ENCODE measurements at regions not wholly inside any gene's neighbourhood (a gene's known extent, or its start where the extent isn't known, plus 50 kb on each side); places are given as distances from the start of the nearest gene placed in this dataset.

GRCh38 chr7:115683093-115683492, 347.5 kb downstream of the TFEC start:
- ChIA-PET POLR2A (no interaction called here), CTCF (interaction anchor here (0.6 to 3.4 kb wide), 2 partner anchors 168 to 817 kb away, joined by 3 to 76 read pairs; no protein-coding TSS in a partner anchor)
- Histone ChIP-seq H3K9me1 (replicated peaks; ENCODE audit: control insufficient read depth, extremely low read depth, insufficient read depth, low read length) (no peaks in the 10 kb centered on the region), H3K79me2 (ENCODE audit: control insufficient read depth, insufficient read depth, low read length) (no peaks in the 10 kb centered on the region), H3K4me1 (ENCODE audit: control insufficient read depth, extremely low read depth, insufficient read depth, low read length) (no peaks in the 10 kb centered on the region), H3K9me3 (replicated peaks; ENCODE audit: control insufficient read depth, insufficient read depth, low read length) (no peaks in the 10 kb centered on the region), H2AFZ (ENCODE audit: low read depth, low read length) (no peak overlapping the region), H3K27me3 (ENCODE audit: control insufficient read depth in 2 of 2, insufficient read depth in 2 of 2, low read length in 2 of 2) (no peaks in the 10 kb centered on the region), H3K9ac (replicated peaks; ENCODE audit: extremely low read depth, insufficient read depth, low read length) (no peak overlapping the region), H3K4me3 (replicated peaks in 1 of 3; ENCODE audit: insufficient read depth in 1 of 3, low read depth in 1 of 3, low read length in 3 of 3) (no peak overlapping the region), H3K36me3 (ENCODE audit: control insufficient read depth in 2 of 2, extremely low read depth in 1 of 2, insufficient read depth in 2 of 2, low read length in 2 of 2) (no peaks in the 10 kb centered on the region), H3K27ac (ENCODE audit: insufficient read depth, low read depth, low read length) (no peak overlapping the region), H4K20me1 (replicated peaks; ENCODE audit: control insufficient read depth, extremely low read depth, insufficient read depth, low read length) (no peaks in the 10 kb centered on the region), H3K4me2 (ENCODE audit: insufficient read depth, low read length) (no peak overlapping the region)
- FAIRE-seq (no peak), DNase-seq (ENCODE audit: low read depth, low spot score) (no peak)
- BruUV-seq (replicated peaks) = no TSS peak
- TF ChIP-seq MAX (IDR thresholded peaks at IDR 0.05; ENCODE audit: insufficient read depth, insufficient read length) = no peak
- TF ChIP-seq FOS (IDR thresholded peaks at IDR 0.05; ENCODE audit: borderline replicate concordance, insufficient read depth, low read length) = no peak
- TF ChIP-seq JUN (IDR thresholded peaks at IDR 0.05; ENCODE audit: borderline replicate concordance, insufficient read depth, insufficient read length, low read depth) = no peak
- no peak for TF ChIP-seq CTCF (IDR thresholded peaks at IDR 0.05; ENCODE audit: extremely low read depth in 1 of 2, insufficient read depth in 1 of 2, low read depth in 1 of 2, low read length in 2 of 2)
- TF ChIP-seq POLR2AphosphoS5 (IDR thresholded peaks at IDR 0.05; ENCODE audit: insufficient read depth, low read depth, low read length) = no peak
- dilution Hi-C loops (cut with MboI; ENCODE audit: extremely low pct_ligation_motif_present, low sequenced_read_pairs) (no loop called here), intact Hi-C loops (cut with micrococcal nuclease) (loop anchor here (5.0 kb wide), 2 partner anchors 326 to 1656 kb away; no protein-coding TSS in a partner anchor)

- H3K9me3 ChIP-seq (replicated peaks; ENCODE audit: control insufficient read depth, insufficient read depth, low read length) = no peaks in the 10 kb centered on the region
- H2AFZ ChIP-seq (ENCODE audit: low read depth, low read length) = no peak overlapping the region
- H3K9ac ChIP-seq (replicated peaks; ENCODE audit: extremely low read depth, insufficient read depth, low read length) = no peak overlapping the region
- no TSS peak for BruUV-seq (replicated peaks)
- H3K4me3 ChIP-seq (replicated peaks in 1 of 3; ENCODE audit: insufficient read depth in 1 of 3, low read depth in 1 of 3, low read length in 3 of 3) = no peak overlapping the region
- CTCF ChIA-PET = interaction anchor here (0.6 to 3.4 kb wide), 2 partner anchors 169 to 816 kb away, joined by 3 to 76 read pairs; no protein-coding TSS in a partner anchor
- no peak overlapping the region for H3K27ac ChIP-seq (ENCODE audit: insufficient read depth, low read depth, low read length)
- no peaks in the 10 kb centered on the region for H3K27me3 ChIP-seq (ENCODE audit: control insufficient read depth in 2 of 2, insufficient read depth in 2 of 2, low read length in 2 of 2)
- H3K9me1 ChIP-seq (replicated peaks; ENCODE audit: control insufficient read depth, extremely low read depth, insufficient read depth, low read length) = no peaks in the 10 kb centered on the region
- H4K20me1 ChIP-seq (replicated peaks; ENCODE audit: control insufficient read depth, extremely low read depth, insufficient read depth, low read length) = no peaks in the 10 kb centered on the region
- dilution Hi-C loops (cut with MboI; ENCODE audit: extremely low pct_ligation_motif_present, low sequenced_read_pairs) = no loop called here
- intact Hi-C loops (cut with micrococcal nuclease) = loop anchor here (5.0 kb wide), 2 partner anchors 325 to 1655 kb away; no protein-coding TSS in a partner anchor
- DNase-seq (ENCODE audit: low read depth, low spot score) (no peak), FAIRE-seq (no peak)
- H3K4me2 ChIP-seq (ENCODE audit: insufficient read depth, low read length) = no peak overlapping the region
- no peaks in the 10 kb centered on the region for H3K79me2 ChIP-seq (ENCODE audit: control insufficient read depth, insufficient read depth, low read length)
- no peak for TF ChIP-seq GATA2 (IDR thresholded peaks at IDR 0.05; ENCODE audit: insufficient read depth, insufficient read length, low read depth, low read length)
- TF ChIP-seq JUN (IDR thresholded peaks at IDR 0.05; ENCODE audit: borderline replicate concordance, insufficient read depth, insufficient read length, low read depth) = no peak
- TF ChIP-seq MAX (IDR thresholded peaks at IDR 0.05; ENCODE audit: insufficient read depth, insufficient read length) = no peak
- no peak for TF ChIP-seq POLR2A (IDR thresholded peaks at IDR 0.05; ENCODE audit: low read depth, low read length)
- no peak for TF ChIP-seq CTCF (IDR thresholded peaks at IDR 0.05; ENCODE audit: extremely low read depth in 1 of 2, insufficient read depth in 1 of 2, low read depth in 1 of 2, low read length in 2 of 2)
- no peak for TF ChIP-seq FOS (IDR thresholded peaks at IDR 0.05; ENCODE audit: borderline replicate concordance, insufficient read depth, low read length)
- TF ChIP-seq EZH2 (IDR thresholded peaks at IDR 0.05; ENCODE audit: borderline replicate concordance, low read depth, low read length, severe bottlenecking) = no peak
- no peak for TF ChIP-seq MYC (IDR thresholded peaks at IDR 0.05; ENCODE audit: low read depth, low read length)
- TF ChIP-seq POLR2AphosphoS5 (IDR thresholded peaks at IDR 0.05; ENCODE audit: insufficient read depth, low read depth, low read length) = no peak
- H3K4me1 ChIP-seq (ENCODE audit: control insufficient read depth, extremely low read depth, insufficient read depth, low read length) = no peaks in the 10 kb centered on the region
- H3K36me3 ChIP-seq (ENCODE audit: control insufficient read depth in 2 of 2, extremely low read depth in 1 of 2, insufficient read depth in 2 of 2, low read length in 2 of 2) = no peaks in the 10 kb centered on the region
- POLR2A ChIA-PET = no interaction called here
Measured at GRCh38 chr7:115682507-115682906, 348.1 kb downstream of the TFEC start.

Measured in endothelial cell of umbilical vein (primary cell).